SU-DHL-6 (cell line): ENCODE measurements at regions not wholly inside any gene's neighbourhood (a gene's known extent, or its start where the extent isn't known, plus 50 kb on each side); places are given as distances from the start of the nearest gene placed in this dataset.

Experiments
- EZH2phosphoT487 ChIP-seq: fragments of 200-600 bp; sonication (generic), shearing (Covaris generic); conservative IDR thresholded peaks from 2 replicates; pipeline ENCODE4 v1.6.1; 2018; ENCODE audit warnings: mild to moderate bottlenecking, antibody characterized with exemption, low read length, moderate library complexity, mixed read lengths
- TF ChIP-seq, protein P1 (sequence below): fragments of 200-600 bp; sonication (generic); IDR thresholded peaks from one replicate; pipeline ENCODE4 v1.5.1; 2017; ENCODE audit warnings: antibody characterized with exemption, mild to moderate bottlenecking, low read length, moderate library complexity; ENCODE audit not compliant: insufficient read depth, poor library complexity, severe bottlenecking

- TF ChIP-seq, protein P1, sequence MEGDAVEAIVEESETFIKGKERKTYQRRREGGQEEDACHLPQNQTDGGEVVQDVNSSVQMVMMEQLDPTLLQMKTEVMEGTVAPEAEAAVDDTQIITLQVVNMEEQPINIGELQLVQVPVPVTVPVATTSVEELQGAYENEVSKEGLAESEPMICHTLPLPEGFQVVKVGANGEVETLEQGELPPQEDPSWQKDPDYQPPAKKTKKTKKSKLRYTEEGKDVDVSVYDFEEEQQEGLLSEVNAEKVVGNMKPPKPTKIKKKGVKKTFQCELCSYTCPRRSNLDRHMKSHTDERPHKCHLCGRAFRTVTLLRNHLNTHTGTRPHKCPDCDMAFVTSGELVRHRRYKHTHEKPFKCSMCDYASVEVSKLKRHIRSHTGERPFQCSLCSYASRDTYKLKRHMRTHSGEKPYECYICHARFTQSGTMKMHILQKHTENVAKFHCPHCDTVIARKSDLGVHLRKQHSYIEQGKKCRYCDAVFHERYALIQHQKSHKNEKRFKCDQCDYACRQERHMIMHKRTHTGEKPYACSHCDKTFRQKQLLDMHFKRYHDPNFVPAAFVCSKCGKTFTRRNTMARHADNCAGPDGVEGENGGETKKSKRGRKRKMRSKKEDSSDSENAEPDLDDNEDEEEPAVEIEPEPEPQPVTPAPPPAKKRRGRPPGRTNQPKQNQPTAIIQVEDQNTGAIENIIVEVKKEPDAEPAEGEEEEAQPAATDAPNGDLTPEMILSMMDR = no peak
- TF ChIP-seq EZH2phosphoT487 = no peak
Observed at GRCh38 chr13:106129993-106130392, 405.5 kb downstream of the EFNB2 start.
